ENCODE measurements at regions not wholly inside any gene's neighbourhood (a gene's known extent, or its start where the extent isn't known, plus 50 kb on each side); places are given as distances from the start of the nearest gene placed in this dataset.
"Not testable (repeated sequence)": the region's sequence is repeated elsewhere in the genome, so short reads cannot be mapped to it uniquely, and the experiment has no call there.

DNA sequence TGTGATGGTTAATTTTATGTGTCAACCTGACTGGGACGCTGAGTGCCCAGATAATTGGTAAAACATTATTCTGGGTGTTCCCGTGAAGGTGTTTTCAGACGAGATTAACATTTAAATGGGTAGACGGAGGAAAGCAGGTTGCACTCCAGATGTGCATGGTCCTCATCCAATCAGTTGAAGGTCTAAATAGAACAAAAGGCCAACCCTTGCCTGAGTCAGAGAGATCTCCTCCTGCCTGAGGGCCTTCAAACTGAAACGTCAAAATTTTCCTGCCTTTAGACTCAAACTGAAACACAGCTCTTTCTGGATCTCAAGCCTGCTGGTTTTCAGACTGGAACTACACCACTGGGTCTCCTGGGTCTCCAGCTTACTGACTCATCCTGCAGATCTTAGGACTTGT lies 73.5 kb downstream of the NPIPA8 start:
- DNase-seq: not testable (repeated sequence)

GRCh38 chr16:18261848-18262247 lies 74.7 kb downstream of the NPIPA8 start:
- not testable (repeated sequence) for DNase-seq

GRCh38 chr16:18259496-18260176 lies 76.9 kb downstream of the NPIPA8 start:
- not testable (repeated sequence) for DNase-seq

DNA sequence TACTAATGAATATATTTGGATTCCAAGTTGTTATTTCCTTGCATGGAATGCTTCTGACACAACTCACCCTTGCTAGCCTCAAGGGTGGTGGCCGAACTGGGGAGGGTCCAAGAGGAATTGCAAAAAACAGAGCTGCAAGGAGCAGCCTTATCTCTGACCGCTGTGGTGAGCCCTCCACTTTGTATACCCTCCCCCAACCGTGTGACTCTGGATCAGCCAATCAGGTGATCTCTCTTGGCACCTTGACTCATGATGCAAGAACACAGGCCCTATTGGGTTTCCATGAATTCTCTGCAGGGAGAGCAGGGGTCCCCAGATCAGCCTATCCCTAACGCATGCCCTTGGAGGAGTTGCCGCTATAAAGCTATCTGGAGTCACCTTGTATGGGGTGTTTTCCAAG lies 83.6 kb downstream of the NPIPA8 start:
- not testable (repeated sequence) for DNase-seq

DNA sequence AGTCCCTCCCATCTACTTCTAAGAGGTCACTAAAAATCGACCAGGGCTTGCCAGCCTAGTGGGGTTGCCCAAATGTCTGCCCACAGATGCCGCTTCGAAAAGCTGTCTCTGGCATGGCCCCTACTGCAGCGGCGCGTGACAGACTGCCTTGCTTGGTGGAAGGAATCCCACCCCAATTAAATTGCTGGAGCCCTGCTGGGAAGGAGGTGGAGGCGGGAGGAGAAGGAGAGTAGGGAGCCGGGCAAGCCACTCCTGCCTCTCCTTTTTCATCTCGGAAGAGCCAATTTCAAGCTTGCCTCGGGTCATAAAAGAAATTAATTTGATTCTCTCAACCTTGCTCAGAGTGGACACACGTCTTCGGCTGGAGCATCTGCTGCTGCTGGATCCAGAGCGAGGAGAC lies 106.0 kb downstream of the NPIPA8 start:
- DNase-seq: not testable (repeated sequence)

DNA sequence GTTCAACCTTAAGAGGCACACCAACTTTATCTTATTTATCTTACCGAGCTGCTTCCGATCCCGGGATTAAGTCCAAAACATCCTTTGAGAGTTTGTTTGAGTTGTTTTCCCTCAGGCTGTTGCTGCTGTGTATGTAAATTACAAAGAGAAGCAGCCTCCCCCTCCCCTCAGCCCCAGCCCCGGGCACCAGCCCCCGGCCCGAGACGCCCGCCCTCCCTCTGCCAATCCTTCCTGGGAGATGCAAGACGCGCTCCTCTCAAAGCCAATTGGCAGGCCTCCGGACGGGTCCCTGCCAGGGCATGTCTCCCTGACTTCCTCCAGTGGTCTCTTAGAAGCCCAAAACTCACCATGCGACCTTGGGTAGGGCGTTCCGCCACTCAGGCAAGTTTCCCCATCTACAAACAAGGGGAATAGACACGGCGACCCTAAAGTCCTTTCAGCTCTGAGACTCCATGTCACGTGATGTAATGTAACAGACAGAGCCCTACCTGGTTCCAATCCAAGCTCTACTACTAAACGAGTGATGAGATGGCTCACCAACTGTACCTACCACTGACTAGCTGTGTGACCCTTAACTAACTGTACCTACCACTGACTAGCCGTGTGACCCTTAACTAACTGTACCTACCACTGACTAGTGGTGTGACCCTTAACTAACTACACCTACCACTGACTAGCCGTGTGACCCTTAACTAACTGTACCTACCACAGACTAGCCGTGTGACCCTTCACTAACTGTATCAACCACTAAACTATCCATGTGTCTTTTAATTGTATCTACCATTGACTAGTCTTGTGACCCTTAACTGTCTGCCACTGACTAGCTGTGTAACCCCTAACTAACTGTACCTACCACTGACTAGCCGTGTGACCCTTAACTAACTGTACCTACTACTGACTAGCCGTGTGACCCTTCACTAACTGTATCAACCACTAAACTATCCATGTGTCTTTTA lies 114.2 kb downstream of the NPIPA8 start:
- not testable (repeated sequence) for DNase-seq

- not testable (repeated sequence) for DNase-seq
Observed at GRCh38 chr16:18217741-18218140, 118.8 kb downstream of the NPIPA8 start.

GRCh38 chr16:18216814-18217213 lies 119.7 kb downstream of the NPIPA8 start:
- DNase-seq: not testable (repeated sequence)

GRCh38 chr16:18213810-18214209 lies 122.7 kb downstream of the NPIPA8 start:
- DNase-seq: not testable (repeated sequence)

- not testable (repeated sequence) for DNase-seq
Observed at GRCh38 chr16:18211505-18211904, 125.0 kb downstream of the NPIPA8 start.

DNA sequence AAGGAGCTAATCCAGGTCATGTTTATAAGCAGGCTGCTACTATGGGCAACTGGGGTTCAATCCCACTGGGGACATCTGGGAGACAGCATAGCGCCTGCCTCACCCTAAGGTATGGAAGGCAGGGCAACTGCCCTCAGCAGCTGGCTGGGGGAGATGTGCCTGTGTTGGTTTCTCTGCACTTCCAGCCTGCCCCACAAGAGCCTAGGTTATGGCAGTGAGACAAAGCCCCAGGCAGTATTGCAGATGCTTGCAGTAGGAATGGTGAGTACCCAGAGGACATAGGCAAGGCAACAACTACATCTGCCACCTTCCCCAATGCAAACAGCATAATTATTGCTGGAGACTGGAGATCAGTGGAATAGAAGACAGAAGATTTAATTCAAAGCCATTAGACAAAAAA lies 131.8 kb downstream of the NPIPA8 start:
- DNase-seq: not testable (repeated sequence)

- not testable (repeated sequence) for DNase-seq
Observed at GRCh38 chr16:18204309-18204708, 132.2 kb downstream of the NPIPA8 start.

- not testable (repeated sequence) for DNase-seq
Observed at GRCh38 chr16:18201511-18201910, 135.0 kb downstream of the NPIPA8 start.

DNA sequence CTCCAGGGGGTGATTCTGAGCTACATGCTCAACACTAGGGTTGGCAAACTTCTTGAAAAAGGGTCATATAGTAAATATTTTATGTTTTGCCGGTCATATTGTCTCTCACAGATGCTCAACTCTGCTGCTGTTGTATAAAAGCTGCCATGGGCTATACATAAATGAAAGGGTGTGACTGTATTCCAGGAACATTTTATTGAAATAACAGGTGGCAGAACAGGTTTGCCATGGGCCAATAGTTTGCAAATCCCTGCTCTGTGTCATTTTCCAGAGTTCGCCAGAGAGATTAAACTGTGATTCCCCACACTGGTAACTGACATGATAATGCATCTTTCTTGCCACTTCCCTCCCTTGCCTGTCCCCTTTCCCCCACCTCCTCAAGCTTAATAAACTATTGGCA lies 144.1 kb downstream of the NPIPA8 start:
- not testable (repeated sequence) for DNase-seq

GRCh38 chr16:18190179-18190578 lies 146.4 kb downstream of the NPIPA8 start:
- DNase-seq: not testable (repeated sequence)

- DNase-seq: not testable (repeated sequence)
Observed at GRCh38 chr16:18184755-18185154, 151.8 kb downstream of the NPIPA8 start.

DNA sequence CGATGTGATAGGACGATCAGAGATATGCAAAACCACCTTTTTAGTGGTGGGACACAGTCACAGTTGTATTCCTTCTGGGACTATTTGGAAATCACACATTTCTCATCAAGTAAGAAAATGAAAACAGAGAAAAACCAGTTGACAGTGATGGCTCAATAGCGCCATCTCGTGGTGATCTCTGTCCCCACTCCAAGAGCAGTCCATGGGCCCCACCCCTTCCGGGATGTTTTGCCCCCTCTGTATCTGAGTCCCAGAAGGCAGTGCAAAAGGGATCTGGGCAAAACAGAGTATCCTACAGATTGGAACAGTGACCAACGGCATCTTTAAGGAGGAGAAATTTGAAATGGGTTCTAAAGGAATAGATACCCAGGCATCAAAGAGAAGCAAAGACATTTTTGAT lies 155.5 kb downstream of the NPIPA8 start:
- DNase-seq: not testable (repeated sequence)

- DNase-seq: not testable (repeated sequence)
Observed at GRCh38 chr16:18173945-18174497, 162.5 kb downstream of the NPIPA8 start.

- DNase-seq: not testable (repeated sequence)
Observed at GRCh38 chr16:18162293-18162692, 174.2 kb downstream of the NPIPA8 start.

- DNase-seq: not testable (repeated sequence)
Observed at GRCh38 chr16:18161224-18161623, 175.3 kb downstream of the NPIPA8 start.

DNA sequence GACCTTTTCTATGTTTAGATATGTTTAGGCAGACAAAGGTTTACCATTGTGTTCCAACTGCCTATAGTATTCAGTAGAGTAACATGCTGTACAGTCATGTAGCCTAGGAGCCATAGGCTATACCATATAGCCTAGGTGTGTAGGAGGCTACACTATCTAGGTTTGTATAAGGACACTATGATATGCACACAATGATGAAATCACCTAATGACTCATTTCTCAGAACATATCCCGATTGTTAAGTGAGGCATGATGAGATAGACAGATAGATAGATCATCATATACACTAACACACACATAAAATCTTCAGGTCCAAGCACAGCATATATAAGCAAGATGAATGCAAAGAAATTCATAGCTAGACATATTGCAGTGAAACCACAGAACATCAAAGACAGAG lies 177.4 kb downstream of the NPIPA8 start:
- DNase-seq: not testable (repeated sequence)

DNA sequence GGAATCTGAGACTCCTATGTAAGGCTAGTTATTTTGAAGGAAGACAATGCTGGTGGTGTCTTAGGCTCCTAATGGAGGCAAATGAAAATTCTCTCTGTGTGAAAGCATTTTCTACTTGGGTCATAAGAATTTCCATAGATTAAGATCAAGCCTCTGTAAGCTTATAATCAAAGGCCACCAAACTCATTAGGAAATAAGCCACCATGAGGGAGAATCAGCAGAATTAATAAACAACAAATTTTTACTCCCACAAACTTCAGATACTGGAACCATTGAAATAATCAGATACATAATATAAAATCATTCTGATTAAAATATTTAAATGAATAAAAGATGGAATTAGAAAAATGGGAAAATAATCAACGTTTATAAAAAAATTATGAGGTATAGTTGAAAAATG lies 178.7 kb downstream of the NPIPA8 start:
- DNase-seq: not testable (repeated sequence)

GRCh38 chr16:18152832-18153231 lies 183.7 kb downstream of the NPIPA8 start:
- DNase-seq: not testable (repeated sequence)
